Neural cell (in vitro differentiated cells): ENCODE measurements at regions not wholly inside any gene's neighbourhood (a gene's known extent, or its start where the extent isn't known, plus 50 kb on each side); places are given as distances from the start of the nearest gene placed in this dataset.

Experiments
- H2AFZ ChIP-seq: fragments of 200-600, 300-800 bp; sonication (generic), shearing (Covaris generic); 2 replicates; pipeline ENCODE4 v1.6.0; 2014; ENCODE audit warnings: low read depth, mild to moderate bottlenecking, antibody characterized with exemption, low read length, moderate library complexity
- H3F3A ChIP-seq: fragments of 200-600 bp; shearing (Covaris generic); 2 replicates; pipeline ENCODE4 v1.6.1; 2016; ENCODE audit warnings: mild to moderate bottlenecking, moderate library complexity, mixed read lengths, antibody characterized with exemption, low read length; ENCODE audit not compliant: insufficient read depth, poor library complexity, severe bottlenecking
- H3K27ac ChIP-seq: fragments of 200-600, 300-800 bp; sonication (generic), shearing (Covaris generic); 2 replicates; pipeline ENCODE4 v1.5.1; 2014; ENCODE audit warnings: mild to moderate bottlenecking, low read length, moderate library complexity
- H3K27me3 ChIP-seq: fragments of 300-800, 200-600 bp; sonication (generic), shearing (Covaris generic); 2 replicates; pipeline ENCODE4 v1.6.0; 2014; ENCODE audit warnings: mild to moderate bottlenecking, low read depth, low read length, moderate library complexity; ENCODE audit not compliant: insufficient read depth
- H3K36me3 ChIP-seq: fragments of 300-800, 200-600 bp; sonication (generic), shearing (Covaris generic); 2 replicates; pipeline ENCODE4 v1.5.1; 2014; ENCODE audit warnings: mild to moderate bottlenecking, antibody characterized with exemption, low read length, moderate library complexity; ENCODE audit not compliant: insufficient read depth
- H3K4me2 ChIP-seq: fragments of 300-800, 200-600 bp; sonication (generic), shearing (Covaris generic); 2 replicates; pipeline ENCODE4 v1.6.0; 2014; ENCODE audit warnings: mild to moderate bottlenecking, low read length
- H3K4me3 ChIP-seq: fragments of 300-800, 200-600 bp; sonication (generic), shearing (Covaris generic); 2 replicates; pipeline ENCODE4 v1.5.1; 2014; ENCODE audit warnings: mild to moderate bottlenecking, low read length, moderate library complexity
- H3K79me2 ChIP-seq: fragments of 200-600 bp; shearing (Covaris generic); replicated peaks from 2 replicates; pipeline ENCODE4 v1.6.0; 2014; ENCODE audit warnings: mild to moderate bottlenecking, low read length, moderate library complexity; ENCODE audit not compliant: insufficient read depth
- H3K9ac ChIP-seq: fragments of 300-800, 200-600 bp; sonication (generic), shearing (Covaris generic); 2 replicates; pipeline ENCODE4 v1.6.1; 2016; ENCODE audit warnings: mild to moderate bottlenecking, low read length, mixed read lengths
- H3K9me2 ChIP-seq: fragments of 200-600 bp; shearing (Covaris generic); 2 replicates; pipeline ENCODE4 v1.6.1; 2016; ENCODE audit warnings: mild to moderate bottlenecking, low read length, mixed read lengths; ENCODE audit not compliant: insufficient read depth
- H3K9me3 ChIP-seq: fragments of 200-600, 300-800 bp; sonication (generic), shearing (Covaris generic); 2 replicates; pipeline ENCODE4 v1.6.1; 2016; ENCODE audit warnings: mild to moderate bottlenecking, mixed run types, low read length, moderate library complexity, mixed read lengths
- H4K20me1 ChIP-seq: fragments of 200-600 bp; shearing (Covaris generic); 2 replicates; pipeline ENCODE4 v1.6.1; 2016; ENCODE audit warnings: mild to moderate bottlenecking, mixed run types; ENCODE audit not compliant: insufficient read depth
- CTCF ChIP-seq: fragments of 450-650 bp; IDR thresholded peaks from 2 replicates; pipeline ENCODE4 v1.5.1; 2014; ENCODE audit warnings: antibody characterized with exemption, mild to moderate bottlenecking, moderate library complexity; ENCODE audit not compliant: poor library complexity, severe bottlenecking
- EP300 ChIP-seq: fragments of 450-650 bp; conservative IDR thresholded peaks from 2 replicates; pipeline ENCODE4 v1.6.1; 2014; ENCODE audit warnings: antibody characterized with exemption, mild to moderate bottlenecking, moderate library complexity; ENCODE audit not compliant: poor library complexity, severe bottlenecking
- EZH2 ChIP-seq: fragments of 200-600, 300-800 bp; shearing (Covaris generic), sonication (generic); IDR thresholded peaks from 2 replicates; pipeline ENCODE4 v1.6.1; 2014; ENCODE audit warnings: antibody characterized with exemption, low read length, borderline replicate concordance, mild to moderate bottlenecking; ENCODE audit not compliant: insufficient read depth, poor library complexity, severe bottlenecking
- MXI1 ChIP-seq: fragments of 450-650 bp; conservative IDR thresholded peaks from 2 replicates; pipeline ENCODE4 v1.6.1; 2014; ENCODE audit warnings: antibody characterized with exemption, mild to moderate bottlenecking; ENCODE audit not compliant: poor library complexity, severe bottlenecking
- POLR2AphosphoS5 ChIP-seq: IDR thresholded peaks from 2 replicates; pipeline ENCODE4 v1.6.1; 2012
- RAD21 ChIP-seq: fragments of 450-650 bp; conservative IDR thresholded peaks from 2 replicates; pipeline ENCODE4 v1.6.1; 2014; ENCODE audit warnings: antibody characterized with exemption, mild to moderate bottlenecking, moderate library complexity
- SMC3 ChIP-seq: fragments of 450-650 bp; conservative IDR thresholded peaks from 2 replicates; pipeline ENCODE4 v1.6.1; 2014; ENCODE audit warnings: antibody characterized with exemption, mild to moderate bottlenecking, moderate library complexity; ENCODE audit not compliant: poor library complexity
- TF ChIP-seq, protein P1 (sequence below): IDR thresholded peaks from 2 replicates; pipeline ENCODE4 v1.6.1; 2012; ENCODE audit warnings: borderline replicate concordance

- H3K9me3 ChIP-seq = no peaks in the 10 kb centered on the region
- H3F3A ChIP-seq = no peaks in the 10 kb centered on the region
- no peak overlapping the region for H3K4me3 ChIP-seq
- no peak for TF ChIP-seq MXI1
- TF ChIP-seq EZH2 = no peak
- no peak for TF ChIP-seq SMC3
- no peak for TF ChIP-seq CTCF
- TF ChIP-seq, protein P1, sequence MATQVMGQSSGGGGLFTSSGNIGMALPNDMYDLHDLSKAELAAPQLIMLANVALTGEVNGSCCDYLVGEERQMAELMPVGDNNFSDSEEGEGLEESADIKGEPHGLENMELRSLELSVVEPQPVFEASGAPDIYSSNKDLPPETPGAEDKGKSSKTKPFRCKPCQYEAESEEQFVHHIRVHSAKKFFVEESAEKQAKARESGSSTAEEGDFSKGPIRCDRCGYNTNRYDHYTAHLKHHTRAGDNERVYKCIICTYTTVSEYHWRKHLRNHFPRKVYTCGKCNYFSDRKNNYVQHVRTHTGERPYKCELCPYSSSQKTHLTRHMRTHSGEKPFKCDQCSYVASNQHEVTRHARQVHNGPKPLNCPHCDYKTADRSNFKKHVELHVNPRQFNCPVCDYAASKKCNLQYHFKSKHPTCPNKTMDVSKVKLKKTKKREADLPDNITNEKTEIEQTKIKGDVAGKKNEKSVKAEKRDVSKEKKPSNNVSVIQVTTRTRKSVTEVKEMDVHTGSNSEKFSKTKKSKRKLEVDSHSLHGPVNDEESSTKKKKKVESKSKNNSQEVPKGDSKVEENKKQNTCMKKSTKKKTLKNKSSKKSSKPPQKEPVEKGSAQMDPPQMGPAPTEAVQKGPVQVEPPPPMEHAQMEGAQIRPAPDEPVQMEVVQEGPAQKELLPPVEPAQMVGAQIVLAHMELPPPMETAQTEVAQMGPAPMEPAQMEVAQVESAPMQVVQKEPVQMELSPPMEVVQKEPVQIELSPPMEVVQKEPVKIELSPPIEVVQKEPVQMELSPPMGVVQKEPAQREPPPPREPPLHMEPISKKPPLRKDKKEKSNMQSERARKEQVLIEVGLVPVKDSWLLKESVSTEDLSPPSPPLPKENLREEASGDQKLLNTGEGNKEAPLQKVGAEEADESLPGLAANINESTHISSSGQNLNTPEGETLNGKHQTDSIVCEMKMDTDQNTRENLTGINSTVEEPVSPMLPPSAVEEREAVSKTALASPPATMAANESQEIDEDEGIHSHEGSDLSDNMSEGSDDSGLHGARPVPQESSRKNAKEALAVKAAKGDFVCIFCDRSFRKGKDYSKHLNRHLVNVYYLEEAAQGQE = no peak
- no peak for TF ChIP-seq EP300
- no peak for TF ChIP-seq RAD21
- H3K9ac ChIP-seq = no peak overlapping the region
- no peaks in the 10 kb centered on the region for H3K27me3 ChIP-seq
- no peaks in the 10 kb centered on the region for H4K20me1 ChIP-seq
- H2AFZ ChIP-seq = no peak overlapping the region
- H3K27ac ChIP-seq = no peak overlapping the region
- no peaks in the 10 kb centered on the region for H3K36me3 ChIP-seq
- no peaks in the 10 kb centered on the region for H3K79me2 ChIP-seq
- no peak overlapping the region for H3K4me2 ChIP-seq
- no peaks in the 10 kb centered on the region for H3K9me2 ChIP-seq
Measured at GRCh38 chr2:226223704-226224103, 575.9 kb downstream of the IRS1 start.

GRCh38 chr2:226220511-226220910, 579.1 kb downstream of the IRS1 start:
- Histone ChIP-seq H3K27me3 (no peaks in the 10 kb centered on the region), H3K9ac (no peak overlapping the region), H2AFZ (no peak overlapping the region), H3K79me2 (no peaks in the 10 kb centered on the region), H3K4me3 (no peak overlapping the region), H3K36me3 (no peaks in the 10 kb centered on the region), H3K9me2 (no peaks in the 10 kb centered on the region), H3F3A (no peaks in the 10 kb centered on the region), H3K9me3 (no peaks in the 10 kb centered on the region), H4K20me1 (no peaks in the 10 kb centered on the region), H3K27ac (no peak overlapping the region), H3K4me2 (no peak overlapping the region)
- no peak for TF ChIP-seq SMC3
- no peak for TF ChIP-seq MXI1
- TF ChIP-seq POLR2AphosphoS5 = no peak
- no peak for TF ChIP-seq EZH2
- TF ChIP-seq RAD21 = no peak
- TF ChIP-seq CTCF = no peak
